Tibial nerve (tissue), 4 donors: ENCODE measurements at regions not wholly inside any gene's neighbourhood (a gene's known extent, or its start where the extent isn't known, plus 50 kb on each side); places are given as distances from the start of the nearest gene placed in this dataset.

Experiments used
- DNase-seq, 2 donors: peaks; one replicate each; pipeline ENCODE4 v3.0.0-alpha.2; 2019; ENCODE audit warnings: low spot score in 2 of 2
- H3K27ac ChIP-seq, 4 donors: fragments of 200-600 bp; sonication (generic) in 3 of 4; one replicate each; pipeline ENCODE4 v1.5.1; 2017 to 2019; ENCODE audit warnings: mild to moderate bottlenecking in 1 of 4
- H3K27me3 ChIP-seq, 2 donors: fragments of 200-600 bp; sonication (generic) in 1 of 2; one replicate each; pipeline versions ENCODE4 v1.5.1 to v1.6.0; 2017 to 2019
- H3K36me3 ChIP-seq, 3 donors: fragments of 200-600 bp; sonication (generic); one replicate each; pipeline ENCODE4 v1.5.1; 2018 to 2019
- H3K4me1 ChIP-seq, 4 donors: fragments of 200-600 bp; sonication (generic) in 3 of 4; one replicate each; pipeline ENCODE4 v1.5.1; 2017 to 2019
- H3K4me3 ChIP-seq, 4 donors: fragments of 200-600 bp; sonication (generic) in 3 of 4; one replicate each; pipeline ENCODE4 v1.5.1; 2017 to 2019; ENCODE audit warnings: mild to moderate bottlenecking in 1 of 4, moderate library complexity in 1 of 4
- H3K9me3 ChIP-seq, 4 donors: fragments of 200-600 bp; sonication (generic) in 3 of 4; one replicate each; pipeline ENCODE4 v1.5.1; 2017 to 2019
- EP300 ChIP-seq, 2 donors: sonication (generic); formaldehyde crosslinking; IDR thresholded peaks; one replicate each; pipeline ENCODE4 v1.6.1; 2017; ENCODE audit warnings: antibody characterized with exemption in 2 of 2, mild to moderate bottlenecking in 1 of 2
- POLR2A ChIP-seq, 2 donors: fragments of 450-650 bp; IDR thresholded peaks; one replicate each; pipeline ENCODE4 v1.6.1; 2017; ENCODE audit warnings: antibody characterized with exemption in 2 of 2, mild to moderate bottlenecking in 2 of 2, moderate library complexity in 2 of 2
- WGBS, 2 donors: methylation state at CpG; one replicate each; pipeline ENCODE4 v1.1.5; 2018; 5-methylcytosine and 5-hydroxymethylcytosine counted together
- TF ChIP-seq, protein P1 (sequence below), 5 experiments: fragments of 200-600 bp in 3 of 5; fragments of 450-650 bp in 2 of 5; sonication (generic) in 3 of 5; IDR thresholded peaks; one replicate each; pipeline ENCODE4 v1.5.1; 2016 to 2019; ENCODE audit warnings: antibody characterized with exemption in 5 of 5, mild to moderate bottlenecking in 3 of 5, moderate library complexity in 2 of 5

DNA sequence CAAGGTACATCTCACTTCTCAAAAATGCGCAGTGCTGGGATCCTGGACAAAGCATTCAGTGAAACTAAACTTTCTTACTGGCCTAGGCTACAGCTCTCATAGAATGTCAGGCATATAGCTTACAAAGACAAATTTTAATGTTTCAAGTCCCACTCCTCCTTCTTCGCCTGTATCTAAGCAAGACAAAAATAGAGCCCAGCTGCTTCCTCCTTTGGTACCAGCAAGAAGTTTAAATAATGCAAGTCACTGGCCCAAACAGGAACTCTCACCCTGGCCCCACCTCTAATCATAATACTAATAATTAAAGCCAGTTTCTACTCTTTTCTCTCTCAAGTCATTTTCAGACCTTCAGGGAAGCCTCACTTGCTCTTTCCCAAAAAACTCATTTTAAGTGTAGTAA, 1267.9 kb downstream of the MRPL39 start:
- DNase-seq, result no peak
- Histone ChIP-seq H3K36me3 (no peaks in the 10 kb centered on the region), H3K27ac (no peak overlapping the region), H3K27me3 (no peaks in the 10 kb centered on the region), H3K9me3 (no peaks in the 10 kb centered on the region), H3K4me3 (no peak overlapping the region), H3K4me1 (no peaks in the 10 kb centered on the region)
- 78 to 87% methylated on average over 2 of the region's 2 CpGs for WGBS, 2 donors
- TF ChIP-seq EP300 (IDR thresholded peaks at IDR 0.05) (no peak), POLR2A (IDR thresholded peaks at IDR 0.05) (no peak)
- TF ChIP-seq, protein P1, sequence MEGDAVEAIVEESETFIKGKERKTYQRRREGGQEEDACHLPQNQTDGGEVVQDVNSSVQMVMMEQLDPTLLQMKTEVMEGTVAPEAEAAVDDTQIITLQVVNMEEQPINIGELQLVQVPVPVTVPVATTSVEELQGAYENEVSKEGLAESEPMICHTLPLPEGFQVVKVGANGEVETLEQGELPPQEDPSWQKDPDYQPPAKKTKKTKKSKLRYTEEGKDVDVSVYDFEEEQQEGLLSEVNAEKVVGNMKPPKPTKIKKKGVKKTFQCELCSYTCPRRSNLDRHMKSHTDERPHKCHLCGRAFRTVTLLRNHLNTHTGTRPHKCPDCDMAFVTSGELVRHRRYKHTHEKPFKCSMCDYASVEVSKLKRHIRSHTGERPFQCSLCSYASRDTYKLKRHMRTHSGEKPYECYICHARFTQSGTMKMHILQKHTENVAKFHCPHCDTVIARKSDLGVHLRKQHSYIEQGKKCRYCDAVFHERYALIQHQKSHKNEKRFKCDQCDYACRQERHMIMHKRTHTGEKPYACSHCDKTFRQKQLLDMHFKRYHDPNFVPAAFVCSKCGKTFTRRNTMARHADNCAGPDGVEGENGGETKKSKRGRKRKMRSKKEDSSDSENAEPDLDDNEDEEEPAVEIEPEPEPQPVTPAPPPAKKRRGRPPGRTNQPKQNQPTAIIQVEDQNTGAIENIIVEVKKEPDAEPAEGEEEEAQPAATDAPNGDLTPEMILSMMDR (IDR thresholded peaks at IDR 0.05), result no peak

DNA sequence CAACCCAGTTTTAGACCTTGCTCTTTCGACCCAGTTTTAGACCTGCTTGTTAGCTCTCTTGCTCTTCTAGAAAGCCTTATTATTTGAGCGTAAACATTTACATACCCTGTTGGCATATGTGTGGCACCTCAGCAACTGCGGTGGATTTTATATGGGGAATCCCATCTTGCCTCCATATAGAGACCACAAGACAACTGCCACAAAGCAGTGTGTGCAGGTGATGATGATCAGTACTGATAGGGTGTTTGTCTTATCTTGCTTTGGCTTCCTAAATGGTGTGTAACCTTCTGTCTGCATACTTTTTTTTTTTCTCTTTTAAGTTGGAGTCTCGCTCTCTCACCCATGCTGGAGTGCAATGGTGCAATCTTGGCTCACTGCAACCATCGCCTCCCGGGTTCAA, 1270.8 kb downstream of the MRPL39 start:
- Histone ChIP-seq H3K27ac (no peak overlapping the region), H3K27me3 (no peaks in the 10 kb centered on the region), H3K9me3 (no peaks in the 10 kb centered on the region), H3K36me3 (no peaks in the 10 kb centered on the region), H3K4me1 (no peaks in the 10 kb centered on the region), H3K4me3 (no peak overlapping the region)
- 94 to 95% methylated on average over 6 of the region's 6 CpGs for WGBS, 2 donors
- no peak for TF ChIP-seq EP300 (IDR thresholded peaks at IDR 0.05)
- TF ChIP-seq, protein P1 (IDR thresholded peaks at IDR 0.05), result no peak
- no peak for DNase-seq

DNA sequence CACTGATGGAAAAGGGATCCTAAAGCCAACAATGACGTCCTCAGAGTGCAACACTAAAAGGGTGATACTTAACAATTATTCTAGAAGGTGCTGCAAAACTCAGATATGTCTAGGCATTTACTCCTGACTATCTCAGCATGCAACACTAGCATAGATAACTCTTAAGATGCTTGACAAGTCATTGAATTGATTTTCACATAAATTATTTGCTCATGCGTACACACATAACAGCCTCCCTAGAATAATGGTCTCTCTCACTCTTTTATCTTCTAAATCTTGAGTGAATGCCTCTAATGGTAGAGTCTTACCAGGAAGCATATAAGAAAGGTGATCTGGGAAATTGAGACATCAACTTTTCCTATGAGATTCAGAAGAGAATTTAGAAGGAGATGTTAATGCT, 1283.7 kb downstream of the MRPL39 start:
- no peaks in the 10 kb centered on the region for H3K9me3 ChIP-seq
- H3K4me3 ChIP-seq, result no peak overlapping the region
- H3K4me1 ChIP-seq, result no peaks in the 10 kb centered on the region
- WGBS, 2 donors, result 81 to 85% methylated on average over 2 of the region's 2 CpGs
- H3K27ac ChIP-seq, result no peak overlapping the region
- DNase-seq, result no peak
- no peaks in the 10 kb centered on the region for H3K36me3 ChIP-seq
- TF ChIP-seq, protein P1 (IDR thresholded peaks at IDR 0.05), result no peak
- TF ChIP-seq POLR2A (IDR thresholded peaks at IDR 0.05) (no peak), EP300 (IDR thresholded peaks at IDR 0.05) (no peak)
- H3K27me3 ChIP-seq, result no peaks in the 10 kb centered on the region

DNA sequence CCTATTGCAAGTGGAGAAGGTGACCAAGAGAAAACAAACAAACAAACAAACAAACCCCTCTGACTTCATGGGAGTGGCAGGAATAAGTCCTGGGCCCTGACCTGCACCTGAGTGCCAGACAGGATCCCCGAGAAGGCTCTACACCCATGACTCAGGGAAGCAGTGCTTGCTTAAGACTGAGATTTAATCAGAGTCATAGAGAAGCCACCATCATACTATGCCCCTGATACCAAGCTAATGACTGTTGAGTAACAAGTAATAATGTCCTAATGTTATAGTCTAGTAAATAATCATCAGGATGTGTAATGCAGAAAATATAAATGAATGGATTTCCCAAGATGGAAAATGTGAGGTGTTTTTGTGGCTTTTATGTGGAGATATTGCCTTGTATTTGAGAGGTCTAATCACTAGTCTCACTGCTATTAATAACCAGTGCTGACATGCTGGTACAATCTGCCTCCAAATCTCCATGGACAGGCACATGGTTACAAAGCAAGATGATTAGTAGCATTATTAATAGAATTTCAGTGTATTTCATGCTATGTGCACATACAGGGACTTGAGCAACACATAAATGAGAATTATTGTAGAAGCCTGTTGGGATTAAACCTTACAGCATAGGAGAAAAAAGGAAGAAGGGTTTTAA, 1290.9 kb downstream of the MRPL39 start:
- no peaks in the 10 kb centered on the region for H3K36me3 ChIP-seq
- H3K4me3 ChIP-seq, result no peak overlapping the region
- 39 to 89% methylated on average over 1 of the region's 1 CpG for WGBS, 2 donors
- no peak overlapping the region for H3K27ac ChIP-seq
- no peaks in the 10 kb centered on the region for H3K9me3 ChIP-seq
- TF ChIP-seq EP300 (IDR thresholded peaks at IDR 0.05) (no peak), POLR2A (IDR thresholded peaks at IDR 0.05) (no peak)
- TF ChIP-seq, protein P1 (IDR thresholded peaks at IDR 0.05), result no peak
- H3K4me1 ChIP-seq, result no peaks in the 10 kb centered on the region
- no peak for DNase-seq
- H3K27me3 ChIP-seq, result no peaks in the 10 kb centered on the region

DNA sequence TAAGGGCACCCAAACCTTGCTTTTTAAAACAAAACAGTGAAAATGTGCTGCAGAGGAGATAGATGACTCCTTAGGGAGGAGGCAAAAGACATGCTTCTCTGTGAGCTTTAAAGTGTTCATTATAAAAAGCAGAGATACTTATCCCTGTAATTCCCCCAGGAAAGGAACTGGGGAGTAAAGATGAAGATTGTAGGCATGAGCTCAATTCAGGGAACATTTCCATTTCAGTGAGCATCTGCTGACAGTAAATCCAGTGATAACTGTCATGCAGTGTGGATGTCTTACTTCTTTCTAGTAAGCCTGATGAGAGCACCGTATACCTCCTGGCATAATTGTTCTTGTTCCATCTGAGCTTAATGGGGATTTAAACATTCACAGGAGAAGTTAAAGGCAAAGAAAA, 1296.5 kb downstream of the MRPL39 start:
- 67 to 72% methylated on average over 1 of the region's 1 CpG for WGBS, 2 donors

More for the DNA sequence above, 1296.5 kb downstream of the MRPL39 start:
- no peak overlapping the region for H3K4me3 ChIP-seq
- TF ChIP-seq, protein P1 (IDR thresholded peaks at IDR 0.05), result no peak
- TF ChIP-seq EP300 (IDR thresholded peaks at IDR 0.05) (no peak), POLR2A (IDR thresholded peaks at IDR 0.05) (no peak)
- no peaks in the 10 kb centered on the region for H3K4me1 ChIP-seq
- DNase-seq, result no peak
- peaks cover 0 to 3% (median 0%) of the 10 kb centered on the region in 4 donors for H3K9me3 ChIP-seq
- H3K27me3 ChIP-seq, result no peaks in the 10 kb centered on the region
- H3K36me3 ChIP-seq, result no peaks in the 10 kb centered on the region
- H3K27ac ChIP-seq, result no peak overlapping the region
